Esophagus squamous epithelium (tissue), 5 donors: ENCODE measurements at regions not wholly inside any gene's neighbourhood (a gene's known extent, or its start where the extent isn't known, plus 50 kb on each side); places are given as distances from the start of the nearest gene placed in this dataset.
"Not testable (repeated sequence)": the region's sequence is repeated elsewhere in the genome, so short reads cannot be mapped to it uniquely, and the experiment has no call there.

Experiments used
- DNase-seq: peaks from one replicate; lab custom pipeline; 2025; lab: John Stamatoyannopoulos, UW
- H3K27ac ChIP-seq, 4 donors: fragments of 200-600 bp; sonication (generic); one replicate each; pipeline ENCODE4 v1.5.1; 2016 to 2019; ENCODE audit warnings: mild to moderate bottlenecking in 1 of 4
- H3K27me3 ChIP-seq, 4 donors: fragments of 200-600 bp; sonication (generic); 1 replicate in 3 of 4; 2 replicates in 1 of 4; pipeline versions ENCODE4 v1.5.1 to v1.6.0; 2017 to 2021; ENCODE audit warnings: antibody characterized with exemption in 1 of 4
- H3K36me3 ChIP-seq, 3 donors: fragments of 200-600 bp; sonication (generic); one replicate each; pipeline ENCODE4 v1.5.1; 2016 to 2019
- H3K4me1 ChIP-seq, 3 donors: fragments of 200-600 bp; sonication (generic); one replicate each; pipeline ENCODE4 v1.5.1; 2017 to 2019
- H3K4me3 ChIP-seq, 4 donors: fragments of 200-600 bp; sonication (generic); 1 replicate in 3 of 4; 2 replicates in 1 of 4; pipeline ENCODE4 v1.5.1; 2016 to 2019; ENCODE audit warnings: mild to moderate bottlenecking in 2 of 4, moderate library complexity in 1 of 4
- H3K9me3 ChIP-seq, 3 donors: fragments of 200-600 bp; sonication (generic); one replicate each; pipeline ENCODE4 v1.5.1; 2016 to 2019
- POLR2A ChIP-seq, 4 donors: fragments of 450-650 bp; IDR thresholded peaks; one replicate each; pipeline ENCODE4 v1.6.1; 2017; ENCODE audit warnings: antibody characterized with exemption in 4 of 4, mild to moderate bottlenecking in 4 of 4, moderate library complexity in 3 of 4
- WGBS, 2 donors: methylation state at CpG; one replicate each; pipeline ENCODE4 v1.1.5; 2018; 5-methylcytosine and 5-hydroxymethylcytosine counted together
- intact Hi-C: fragments of 100-400 bp; cut with DNase I; formaldehyde crosslinking; loops from one replicate; pipeline ENCODE4 v1.15.0; 2022
- TF ChIP-seq, protein P1 (sequence below), 6 experiments: fragments of 450-650 bp in 4 of 6; fragments of 200-600 bp in 2 of 6; sonication (generic) in 2 of 6; IDR thresholded peaks; one replicate each; pipeline ENCODE4 v1.5.1; 2016 to 2019; ENCODE audit warnings: antibody characterized with exemption in 6 of 6, mild to moderate bottlenecking in 4 of 6, moderate library complexity in 4 of 6
- donor health status: DM: yes; HTN: yes; CAD: no.

DNA sequence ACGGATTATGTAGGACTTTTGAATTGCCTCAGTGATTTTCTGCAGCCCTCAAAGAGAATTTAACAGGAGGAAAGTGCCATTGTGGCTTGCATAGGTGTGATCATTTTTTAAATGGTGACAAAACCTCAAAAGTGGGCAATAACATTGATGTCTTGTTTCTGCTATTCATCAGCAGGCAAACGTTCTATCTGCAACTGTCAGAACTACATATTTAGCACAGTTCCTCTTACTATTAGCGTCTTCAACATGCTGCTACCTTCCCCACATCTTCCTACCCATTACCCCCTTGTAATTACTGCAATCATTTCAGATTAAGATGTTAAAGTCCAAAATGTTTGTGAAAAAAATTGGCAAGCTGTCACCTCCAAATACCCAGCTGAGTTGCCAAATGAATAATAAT is 254.6 kb downstream of the SMARCA2 start:
- 43 to 74% methylated on average over 3 of the region's 3 CpGs for WGBS, 2 donors
- TF ChIP-seq, protein P1, sequence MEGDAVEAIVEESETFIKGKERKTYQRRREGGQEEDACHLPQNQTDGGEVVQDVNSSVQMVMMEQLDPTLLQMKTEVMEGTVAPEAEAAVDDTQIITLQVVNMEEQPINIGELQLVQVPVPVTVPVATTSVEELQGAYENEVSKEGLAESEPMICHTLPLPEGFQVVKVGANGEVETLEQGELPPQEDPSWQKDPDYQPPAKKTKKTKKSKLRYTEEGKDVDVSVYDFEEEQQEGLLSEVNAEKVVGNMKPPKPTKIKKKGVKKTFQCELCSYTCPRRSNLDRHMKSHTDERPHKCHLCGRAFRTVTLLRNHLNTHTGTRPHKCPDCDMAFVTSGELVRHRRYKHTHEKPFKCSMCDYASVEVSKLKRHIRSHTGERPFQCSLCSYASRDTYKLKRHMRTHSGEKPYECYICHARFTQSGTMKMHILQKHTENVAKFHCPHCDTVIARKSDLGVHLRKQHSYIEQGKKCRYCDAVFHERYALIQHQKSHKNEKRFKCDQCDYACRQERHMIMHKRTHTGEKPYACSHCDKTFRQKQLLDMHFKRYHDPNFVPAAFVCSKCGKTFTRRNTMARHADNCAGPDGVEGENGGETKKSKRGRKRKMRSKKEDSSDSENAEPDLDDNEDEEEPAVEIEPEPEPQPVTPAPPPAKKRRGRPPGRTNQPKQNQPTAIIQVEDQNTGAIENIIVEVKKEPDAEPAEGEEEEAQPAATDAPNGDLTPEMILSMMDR (IDR thresholded peaks at IDR 0.05): no peak
- TF ChIP-seq POLR2A (IDR thresholded peaks at IDR 0.05): no peak
- H3K27me3 ChIP-seq: no peaks in the 10 kb centered on the region
- intact Hi-C loops: no loop called here
- H3K4me1 ChIP-seq: peaks cover 0 to 8% (median 0%) of the 10 kb centered on the region in 3 donors
- H3K36me3 ChIP-seq: no peaks in the 10 kb centered on the region
- no peaks in the 10 kb centered on the region for H3K9me3 ChIP-seq
- no peak overlapping the region for H3K4me3 ChIP-seq
- H3K27ac ChIP-seq: no peak overlapping the region
- DNase-seq: no peak

DNA sequence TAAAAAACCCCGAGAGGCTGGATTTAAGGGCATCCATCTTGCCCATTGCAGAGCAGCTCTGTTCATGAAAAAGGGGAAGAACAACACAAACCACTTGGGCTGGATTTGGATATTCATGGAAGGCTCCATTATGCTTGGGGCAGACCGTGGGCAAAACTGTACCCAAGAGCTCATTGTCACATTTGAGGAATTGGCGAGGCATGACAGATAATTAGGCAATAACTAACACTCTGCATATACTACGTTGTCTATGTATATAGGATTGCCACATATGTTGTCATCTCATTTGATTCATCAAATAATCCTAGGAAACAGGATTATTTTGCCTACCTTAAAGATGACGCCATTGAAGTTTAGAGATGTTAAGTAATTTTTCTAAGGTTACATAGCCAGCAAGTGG is 255.4 kb downstream of the SMARCA2 start:
- 73 to 85% methylated on average over 5 of the region's 5 CpGs for WGBS, 2 donors
- Histone ChIP-seq H3K36me3 (no peaks in the 10 kb centered on the region), H3K4me3 (no peak overlapping the region), H3K9me3 (no peaks in the 10 kb centered on the region), H3K27me3 (no peaks in the 10 kb centered on the region), H3K4me1 (peaks cover 0 to 8% (median 0%) of the 10 kb centered on the region in 3 donors), H3K27ac (no peak overlapping the region)
- intact Hi-C loops: no loop called here
- TF ChIP-seq POLR2A (IDR thresholded peaks at IDR 0.05): no peak
- TF ChIP-seq, protein P1 (IDR thresholded peaks at IDR 0.05): no peak
- no peak for DNase-seq

DNA sequence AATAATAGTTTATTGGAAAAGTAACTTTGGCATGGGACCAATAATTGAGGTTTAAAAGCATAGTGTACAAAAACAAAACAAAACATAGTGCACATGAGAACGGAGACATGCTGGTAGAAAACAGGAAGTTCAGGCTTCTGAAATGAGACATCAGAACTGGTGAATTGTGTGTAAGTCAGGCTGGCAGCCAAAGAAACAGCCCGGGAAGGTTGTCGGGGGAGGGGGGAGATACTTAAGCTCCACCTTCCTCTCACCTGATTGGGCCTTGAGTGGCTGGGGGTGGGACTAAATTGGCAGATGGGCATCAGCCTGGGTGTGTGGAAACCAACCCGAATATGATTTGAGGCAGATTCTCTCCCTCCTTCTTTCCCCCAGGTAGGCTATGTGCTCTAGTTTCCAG is 256.3 kb downstream of the SMARCA2 start:
- H3K27me3 ChIP-seq: no peaks in the 10 kb centered on the region
- DNase-seq: no peak
- no peak overlapping the region for H3K4me3 ChIP-seq
- H3K9me3 ChIP-seq: no peaks in the 10 kb centered on the region
- H3K4me1 ChIP-seq: peaks cover 0 to 8% (median 0%) of the 10 kb centered on the region in 3 donors
- WGBS, 2 donors: 17 to 36% methylated on average over 4 of the region's 4 CpGs
- H3K36me3 ChIP-seq: no peaks in the 10 kb centered on the region
- intact Hi-C loops: no loop called here
- no peak overlapping the region for H3K27ac ChIP-seq
- no peak for TF ChIP-seq POLR2A (IDR thresholded peaks at IDR 0.05)
- TF ChIP-seq, protein P1 (IDR thresholded peaks at IDR 0.05): peak in 2 of 6 experiments; percentile 8 to 21

DNA sequence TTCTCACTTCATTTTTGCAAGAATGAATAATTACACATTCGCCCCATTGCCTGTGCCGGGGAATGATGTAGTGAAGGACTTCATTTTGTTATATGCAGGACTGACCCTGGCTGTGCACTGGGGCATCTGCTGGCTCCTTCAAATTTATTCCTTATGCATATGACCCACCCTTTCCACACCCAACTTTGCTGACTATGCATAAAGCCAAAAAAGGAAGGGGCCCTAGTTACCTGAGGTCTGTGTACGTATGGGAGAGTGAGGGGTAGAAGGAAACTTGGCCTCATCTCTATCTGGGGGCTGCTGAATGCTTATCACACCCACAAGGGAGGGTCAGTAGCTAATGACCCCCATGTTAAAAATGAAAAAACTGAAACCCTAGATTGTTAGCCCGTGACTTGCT is 259.6 kb downstream of the SMARCA2 start:
- DNase-seq: no peak
- Histone ChIP-seq H3K27ac (no peak overlapping the region), H3K9me3 (no peaks in the 10 kb centered on the region), H3K36me3 (no peaks in the 10 kb centered on the region), H3K4me1 (peaks cover 0 to 21% (median 0%) of the 10 kb centered on the region in 3 donors), H3K27me3 (no peaks in the 10 kb centered on the region), H3K4me3 (no peak overlapping the region)
- no peak for TF ChIP-seq POLR2A (IDR thresholded peaks at IDR 0.05)
- TF ChIP-seq, protein P1 (IDR thresholded peaks at IDR 0.05): no peak
- intact Hi-C loops: no loop called here
- WGBS, 2 donors: 66 to 86% methylated on average over 4 of the region's 4 CpGs

DNA sequence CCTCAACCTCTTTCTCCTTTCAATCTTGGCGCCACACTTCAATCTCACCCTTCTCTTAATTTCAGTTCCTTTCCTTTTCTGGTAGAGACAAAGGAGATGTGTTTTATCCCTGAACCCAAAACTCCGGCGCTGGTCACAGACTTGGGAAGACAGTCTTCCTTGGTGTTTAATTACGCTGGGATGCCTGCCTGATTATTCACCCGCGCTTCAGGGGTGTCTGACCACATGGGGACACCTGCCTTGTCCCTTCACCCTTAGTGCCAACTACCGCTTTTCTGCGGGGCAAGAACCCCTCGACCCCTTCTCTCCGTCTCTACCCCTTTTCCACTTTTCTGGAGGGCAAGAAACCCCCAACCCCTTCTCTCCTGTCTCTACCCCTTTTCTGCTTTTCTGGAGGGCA is 261.1 kb downstream of the SMARCA2 start:
- Histone ChIP-seq H3K27ac (no peak overlapping the region), H3K4me1 (peaks cover 0 to 19% (median 0%) of the 10 kb centered on the region in 3 donors), H3K36me3 (no peaks in the 10 kb centered on the region), H3K27me3 (no peaks in the 10 kb centered on the region), H3K9me3 (no peaks in the 10 kb centered on the region), H3K4me3 (no peak overlapping the region)
- intact Hi-C loops: no loop called here
- TF ChIP-seq, protein P1 (IDR thresholded peaks at IDR 0.05): no peak
- 96 to 97% methylated on average over 10 of the region's 10 CpGs for WGBS, 2 donors
- DNase-seq: no peak

DNA sequence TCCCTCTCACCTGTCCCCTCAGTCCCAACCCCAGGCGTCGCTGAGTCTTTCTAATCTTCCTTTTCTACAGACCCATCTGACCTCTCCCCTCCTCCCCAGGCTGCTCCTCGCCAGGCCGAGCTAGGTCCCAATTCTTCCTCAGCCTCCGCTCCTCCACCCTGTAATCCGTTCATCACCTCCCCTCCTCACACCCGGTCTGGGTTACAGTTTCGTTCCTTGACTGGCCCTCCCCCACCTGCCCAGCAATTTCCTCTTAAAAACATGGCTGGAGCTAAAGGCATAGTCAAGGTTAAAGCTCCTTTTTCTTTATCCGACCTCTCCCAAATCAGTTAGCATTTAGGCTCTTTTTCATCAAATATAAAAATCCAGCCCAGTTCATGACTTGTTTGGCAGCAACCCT is 262.0 kb downstream of the SMARCA2 start:
- H3K9me3 ChIP-seq, H3K36me3 ChIP-seq, H3K27ac ChIP-seq, DNase-seq, H3K27me3 ChIP-seq, intact Hi-C loops, H3K4me3 ChIP-seq: not testable (repeated sequence)
- peaks cover 0 to 15% (median 0%) of the 10 kb centered on the region in 3 donors for H3K4me1 ChIP-seq
- WGBS, 2 donors: 75 to 80% methylated on average over 9 of the region's 9 CpGs

DNA sequence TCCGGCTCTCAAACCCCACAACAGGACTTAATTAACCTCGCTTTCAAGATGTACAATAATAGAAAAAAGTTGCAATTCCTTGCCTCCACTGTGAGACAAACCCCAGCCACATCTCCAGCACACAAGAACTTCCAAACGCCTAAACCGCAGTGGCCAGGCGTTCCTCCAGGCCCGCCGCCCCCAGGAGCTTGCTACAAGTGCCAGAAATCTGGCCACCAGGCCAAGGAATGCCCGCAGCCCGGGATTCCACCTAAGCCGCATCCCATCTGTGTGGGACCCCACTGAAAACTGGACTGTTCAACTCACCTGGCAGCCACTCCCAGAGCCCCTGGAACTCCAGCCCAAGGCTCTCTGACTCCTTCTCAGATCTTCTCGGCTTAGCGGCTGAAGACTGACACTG is 262.5 kb downstream of the SMARCA2 start:
- H3K4me1 ChIP-seq: peaks cover 0 to 15% (median 0%) of the 10 kb centered on the region in 3 donors
- H3K36me3 ChIP-seq, H3K27me3 ChIP-seq, intact Hi-C loops, H3K9me3 ChIP-seq, DNase-seq, H3K27ac ChIP-seq, H3K4me3 ChIP-seq: not testable (repeated sequence)
- WGBS, 2 donors: 79 to 100% methylated on average over 4 to 7 of the region's 12 CpGs

DNA sequence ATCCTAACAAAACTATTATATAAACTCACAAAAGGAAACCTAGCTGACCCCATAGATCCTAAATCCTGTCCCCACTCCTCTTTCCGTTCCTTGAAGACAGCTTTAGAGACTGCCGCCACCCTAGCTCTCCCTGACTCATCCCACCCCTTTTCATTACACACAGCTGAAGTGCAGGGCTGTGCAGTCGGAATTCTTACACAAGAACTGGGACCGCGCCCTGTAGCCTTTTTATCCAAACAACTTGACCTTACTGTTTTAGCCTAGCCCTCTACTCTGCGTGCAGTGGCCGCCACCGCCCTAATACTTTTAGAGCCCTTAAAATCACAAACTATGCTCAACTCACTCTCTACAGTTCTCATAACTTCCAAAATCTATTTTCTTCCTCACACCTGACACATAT is 264.0 kb downstream of the SMARCA2 start:
- H3K36me3 ChIP-seq, DNase-seq, H3K9me3 ChIP-seq, H3K27me3 ChIP-seq, intact Hi-C loops, H3K4me3 ChIP-seq: not testable (repeated sequence)
- peaks cover 0 to 24% (median 0%) of the 10 kb centered on the region in 3 donors for H3K4me1 ChIP-seq
- H3K27ac ChIP-seq: peak overlapping the region in 2 of 4 donors; percentile 44 to 68
- 44 to 71% methylated on average over 8 of the region's 8 CpGs for WGBS, 2 donors
